WTC11 (cell line): ENCODE measurements at regions not wholly inside any gene's neighbourhood (a gene's known extent, or its start where the extent isn't known, plus 50 kb on each side); places are given as distances from the start of the nearest gene placed in this dataset.

Experiments
- CBFB ChIP-seq: sonication (generic); formaldehyde crosslinking; IDR thresholded peaks from 2 replicates; pipeline ENCODE4 v1.8.1; 2022; ENCODE audit warnings: mild to moderate bottlenecking, low read depth, missing genetic modification reagents
- ESRRA ChIP-seq: sonication (generic); formaldehyde crosslinking; IDR thresholded peaks from 2 replicates; pipeline ENCODE4 v1.8.1; 2022; ENCODE audit warnings: mild to moderate bottlenecking, missing genetic modification reagents, borderline replicate concordance
- FOXJ3 ChIP-seq: sonication (generic); formaldehyde crosslinking; IDR thresholded peaks from 2 replicates; pipeline ENCODE4 v1.9.0; 2021; ENCODE audit warnings: missing genetic modification reagents, mild to moderate bottlenecking, borderline replicate concordance
- JUN ChIP-seq: sonication (generic); formaldehyde crosslinking; IDR thresholded peaks from 2 replicates; pipeline ENCODE4 v1.8.0; 2023; ENCODE audit warnings: mild to moderate bottlenecking, missing genetic modification reagents
- MLX ChIP-seq: sonication (generic); formaldehyde crosslinking; IDR thresholded peaks from 2 replicates; pipeline ENCODE4 v1.8.1; 2023; ENCODE audit warnings: mild to moderate bottlenecking, missing genetic modification reagents, moderate library complexity
- NFYB ChIP-seq: sonication (generic); formaldehyde crosslinking; conservative IDR thresholded peaks from 2 replicates; pipeline ENCODE4 v1.8.0; 2022; ENCODE audit warnings: low read depth, missing genetic modification reagents
- SOX15 ChIP-seq: fragments of 250-450 bp; sonication (Bioruptor Pico); IDR thresholded peaks from 2 replicates; pipeline ENCODE4 v1.9.0; 2021; ENCODE audit warnings: mild to moderate bottlenecking
- USF1 ChIP-seq: sonication (generic); formaldehyde crosslinking; IDR thresholded peaks from 2 replicates; pipeline ENCODE4 v1.8.0; 2022; ENCODE audit warnings: mild to moderate bottlenecking, missing genetic modification reagents
- USF2 ChIP-seq: sonication (generic); formaldehyde crosslinking; IDR thresholded peaks from 2 replicates; pipeline ENCODE4 v1.8.1; 2023; ENCODE audit warnings: mild to moderate bottlenecking, missing genetic modification reagents, moderate library complexity
- ZNF232 ChIP-seq: sonication (generic); formaldehyde crosslinking; IDR thresholded peaks from 2 replicates; pipeline ENCODE4 v1.8.0; 2022; ENCODE audit warnings: mild to moderate bottlenecking, missing genetic modification reagents
- TF ChIP-seq, protein P1 (sequence below): fragments of 200-600 bp; IDR thresholded peaks from 2 replicates; pipeline ENCODE4 v1.8.0; 2022; ENCODE audit warnings: antibody characterized with exemption
- TF ChIP-seq, protein P2 (sequence below): sonication (generic); formaldehyde crosslinking; IDR thresholded peaks from 2 replicates; pipeline ENCODE4 v1.8.0; 2023; ENCODE audit warnings: missing genetic modification reagents, mild to moderate bottlenecking, borderline replicate concordance
- TF ChIP-seq, protein P3 (sequence below): sonication (generic); formaldehyde crosslinking; IDR thresholded peaks from 2 replicates; pipeline ENCODE4 v1.8.1; 2022; ENCODE audit warnings: low read depth, missing genetic modification reagents, borderline replicate concordance
- TF ChIP-seq, protein P4 (sequence below): sonication (generic); formaldehyde crosslinking; IDR thresholded peaks from 2 replicates; pipeline ENCODE4 v1.8.0; 2022; ENCODE audit warnings: mild to moderate bottlenecking, missing genetic modification reagents

GRCh38 chr7:132672200-132672990 lies 96.1 kb upstream of the PLXNA4 start:
- TF ChIP-seq, protein P1, sequence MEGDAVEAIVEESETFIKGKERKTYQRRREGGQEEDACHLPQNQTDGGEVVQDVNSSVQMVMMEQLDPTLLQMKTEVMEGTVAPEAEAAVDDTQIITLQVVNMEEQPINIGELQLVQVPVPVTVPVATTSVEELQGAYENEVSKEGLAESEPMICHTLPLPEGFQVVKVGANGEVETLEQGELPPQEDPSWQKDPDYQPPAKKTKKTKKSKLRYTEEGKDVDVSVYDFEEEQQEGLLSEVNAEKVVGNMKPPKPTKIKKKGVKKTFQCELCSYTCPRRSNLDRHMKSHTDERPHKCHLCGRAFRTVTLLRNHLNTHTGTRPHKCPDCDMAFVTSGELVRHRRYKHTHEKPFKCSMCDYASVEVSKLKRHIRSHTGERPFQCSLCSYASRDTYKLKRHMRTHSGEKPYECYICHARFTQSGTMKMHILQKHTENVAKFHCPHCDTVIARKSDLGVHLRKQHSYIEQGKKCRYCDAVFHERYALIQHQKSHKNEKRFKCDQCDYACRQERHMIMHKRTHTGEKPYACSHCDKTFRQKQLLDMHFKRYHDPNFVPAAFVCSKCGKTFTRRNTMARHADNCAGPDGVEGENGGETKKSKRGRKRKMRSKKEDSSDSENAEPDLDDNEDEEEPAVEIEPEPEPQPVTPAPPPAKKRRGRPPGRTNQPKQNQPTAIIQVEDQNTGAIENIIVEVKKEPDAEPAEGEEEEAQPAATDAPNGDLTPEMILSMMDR, result no peak
- TF ChIP-seq SOX15 (CRISPR knock-in tag) (no peak), CBFB (CRISPR knock-in tag) (no peak), ZNF232 (CRISPR knock-in tag) (no peak), JUN (CRISPR knock-in tag) (no peak), USF2 (CRISPR knock-in tag) (no peak), ESRRA (CRISPR knock-in tag) (no peak), USF1 (CRISPR knock-in tag) (no peak), MLX (CRISPR knock-in tag) (no peak), NFYB (CRISPR knock-in tag) (no peak), FOXJ3 (CRISPR knock-in tag) (no peak)
- TF ChIP-seq, protein P2, sequence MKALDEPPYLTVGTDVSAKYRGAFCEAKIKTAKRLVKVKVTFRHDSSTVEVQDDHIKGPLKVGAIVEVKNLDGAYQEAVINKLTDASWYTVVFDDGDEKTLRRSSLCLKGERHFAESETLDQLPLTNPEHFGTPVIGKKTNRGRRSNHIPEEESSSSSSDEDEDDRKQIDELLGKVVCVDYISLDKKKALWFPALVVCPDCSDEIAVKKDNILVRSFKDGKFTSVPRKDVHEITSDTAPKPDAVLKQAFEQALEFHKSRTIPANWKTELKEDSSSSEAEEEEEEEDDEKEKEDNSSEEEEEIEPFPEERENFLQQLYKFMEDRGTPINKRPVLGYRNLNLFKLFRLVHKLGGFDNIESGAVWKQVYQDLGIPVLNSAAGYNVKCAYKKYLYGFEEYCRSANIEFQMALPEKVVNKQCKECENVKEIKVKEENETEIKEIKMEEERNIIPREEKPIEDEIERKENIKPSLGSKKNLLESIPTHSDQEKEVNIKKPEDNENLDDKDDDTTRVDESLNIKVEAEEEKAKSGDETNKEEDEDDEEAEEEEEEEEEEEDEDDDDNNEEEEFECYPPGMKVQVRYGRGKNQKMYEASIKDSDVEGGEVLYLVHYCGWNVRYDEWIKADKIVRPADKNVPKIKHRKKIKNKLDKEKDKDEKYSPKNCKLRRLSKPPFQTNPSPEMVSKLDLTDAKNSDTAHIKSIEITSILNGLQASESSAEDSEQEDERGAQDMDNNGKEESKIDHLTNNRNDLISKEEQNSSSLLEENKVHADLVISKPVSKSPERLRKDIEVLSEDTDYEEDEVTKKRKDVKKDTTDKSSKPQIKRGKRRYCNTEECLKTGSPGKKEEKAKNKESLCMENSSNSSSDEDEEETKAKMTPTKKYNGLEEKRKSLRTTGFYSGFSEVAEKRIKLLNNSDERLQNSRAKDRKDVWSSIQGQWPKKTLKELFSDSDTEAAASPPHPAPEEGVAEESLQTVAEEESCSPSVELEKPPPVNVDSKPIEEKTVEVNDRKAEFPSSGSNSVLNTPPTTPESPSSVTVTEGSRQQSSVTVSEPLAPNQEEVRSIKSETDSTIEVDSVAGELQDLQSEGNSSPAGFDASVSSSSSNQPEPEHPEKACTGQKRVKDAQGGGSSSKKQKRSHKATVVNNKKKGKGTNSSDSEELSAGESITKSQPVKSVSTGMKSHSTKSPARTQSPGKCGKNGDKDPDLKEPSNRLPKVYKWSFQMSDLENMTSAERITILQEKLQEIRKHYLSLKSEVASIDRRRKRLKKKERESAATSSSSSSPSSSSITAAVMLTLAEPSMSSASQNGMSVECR (CRISPR knock-in tag), result no peak
- TF ChIP-seq, protein P3, sequence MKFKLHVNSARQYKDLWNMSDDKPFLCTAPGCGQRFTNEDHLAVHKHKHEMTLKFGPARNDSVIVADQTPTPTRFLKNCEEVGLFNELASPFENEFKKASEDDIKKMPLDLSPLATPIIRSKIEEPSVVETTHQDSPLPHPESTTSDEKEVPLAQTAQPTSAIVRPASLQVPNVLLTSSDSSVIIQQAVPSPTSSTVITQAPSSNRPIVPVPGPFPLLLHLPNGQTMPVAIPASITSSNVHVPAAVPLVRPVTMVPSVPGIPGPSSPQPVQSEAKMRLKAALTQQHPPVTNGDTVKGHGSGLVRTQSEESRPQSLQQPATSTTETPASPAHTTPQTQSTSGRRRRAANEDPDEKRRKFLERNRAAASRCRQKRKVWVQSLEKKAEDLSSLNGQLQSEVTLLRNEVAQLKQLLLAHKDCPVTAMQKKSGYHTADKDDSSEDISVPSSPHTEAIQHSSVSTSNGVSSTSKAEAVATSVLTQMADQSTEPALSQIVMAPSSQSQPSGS (CRISPR knock-in tag), result no peak
- TF ChIP-seq, protein P4, sequence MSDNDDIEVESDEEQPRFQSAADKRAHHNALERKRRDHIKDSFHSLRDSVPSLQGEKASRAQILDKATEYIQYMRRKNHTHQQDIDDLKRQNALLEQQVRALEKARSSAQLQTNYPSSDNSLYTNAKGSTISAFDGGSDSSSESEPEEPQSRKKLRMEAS (CRISPR knock-in tag), result no peak
